GM21390 (cell line): ENCODE measurements at regions not wholly inside any gene's neighbourhood (a gene's known extent, or its start where the extent isn't known, plus 50 kb on each side); places are given as distances from the start of the nearest gene placed in this dataset.
"Not testable (repeated sequence)": the region's sequence is repeated elsewhere in the genome, so short reads cannot be mapped to it uniquely, and the experiment has no call there.

Source experiments
- ATAC-seq: cut with Tn5 transposase; IDR thresholded peaks from one replicate; pipeline ENCODE4 v1.9.1; 2021; ENCODE audit not compliant: unreplicated experiment

GRCh38 chr7:109879287-109879828, 1211.6 kb upstream of the LRRN3 start:
- no peak for ATAC-seq

GRCh38 chr7:109890622-109891021, 1200.3 kb upstream of the LRRN3 start:
- ATAC-seq: no peak

- no peak for ATAC-seq
Measured at GRCh38 chr7:109893231-109893630, 1197.7 kb upstream of the LRRN3 start.

GRCh38 chr7:109895536-109895935, 1195.4 kb upstream of the LRRN3 start:
- ATAC-seq: no peak

- no peak for ATAC-seq
Measured at GRCh38 chr7:109901926-109902325, 1189.0 kb upstream of the LRRN3 start.

- not testable (repeated sequence) for ATAC-seq
Measured at GRCh38 chr7:109905368-109906065, 1185.4 kb upstream of the LRRN3 start.

- no peak for ATAC-seq
Measured at GRCh38 chr7:109915670-109916069, 1175.3 kb upstream of the LRRN3 start.

- no peak for ATAC-seq
Measured at GRCh38 chr7:109926738-109927137, 1164.2 kb upstream of the LRRN3 start.

- no peak for ATAC-seq
Measured at GRCh38 chr7:109930049-109930448, 1160.9 kb upstream of the LRRN3 start.

GRCh38 chr7:109939207-109939606, 1151.7 kb upstream of the LRRN3 start:
- ATAC-seq: no peak

- no peak for ATAC-seq
Measured at GRCh38 chr7:109945820-109946518, 1145.0 kb upstream of the LRRN3 start.

GRCh38 chr7:109950256-109950655, 1140.7 kb upstream of the LRRN3 start:
- ATAC-seq: no peak

GRCh38 chr7:109950821-109951564, 1139.9 kb upstream of the LRRN3 start:
- no peak for ATAC-seq

GRCh38 chr7:109951565-109951928, 1139.4 kb upstream of the LRRN3 start:
- ATAC-seq: no peak

- ATAC-seq: no peak
Measured at GRCh38 chr7:109955986-109956385, 1134.9 kb upstream of the LRRN3 start.

- ATAC-seq: no peak
Measured at GRCh38 chr7:109956916-109957315, 1134.0 kb upstream of the LRRN3 start.

- ATAC-seq: no peak
Measured at GRCh38 chr7:109963741-109964140, 1127.2 kb upstream of the LRRN3 start.

- ATAC-seq: no peak
Measured at GRCh38 chr7:109964780-109965179, 1126.1 kb upstream of the LRRN3 start.

GRCh38 chr7:109967406-109967805, 1123.5 kb upstream of the LRRN3 start:
- ATAC-seq: no peak

GRCh38 chr7:109983618-109984017, 1107.3 kb upstream of the LRRN3 start:
- ATAC-seq: no peak

GRCh38 chr7:109984729-109985128, 1106.2 kb upstream of the LRRN3 start:
- ATAC-seq: no peak

- no peak for ATAC-seq
Measured at GRCh38 chr7:109986701-109987100, 1104.2 kb upstream of the LRRN3 start.
